GM19035 (cell line): ENCODE measurements at regions not wholly inside any gene's neighbourhood (a gene's known extent, or its start where the extent isn't known, plus 50 kb on each side); places are given as distances from the start of the nearest gene placed in this dataset.
"Not testable (repeated sequence)": the region's sequence is repeated elsewhere in the genome, so short reads cannot be mapped to it uniquely, and the experiment has no call there.

Experiments used
- ATAC-seq: cut with Tn5 transposase; IDR thresholded peaks from one replicate; pipeline ENCODE4 v1.9.1; 2021; ENCODE audit not compliant: unreplicated experiment

GRCh38 chr14:105620865-105621471, 94.6 kb downstream of the TMEM121 start:
- ATAC-seq, result not testable (repeated sequence)

- not testable (repeated sequence) for ATAC-seq
Measured at GRCh38 chr14:105621479-105622328, 95.3 kb downstream of the TMEM121 start.

- ATAC-seq, result no peak
Measured at GRCh38 chr14:105622329-105622955, 96.1 kb downstream of the TMEM121 start.

- not testable (repeated sequence) for ATAC-seq
Measured at GRCh38 chr14:105623178-105623577, 96.8 kb downstream of the TMEM121 start.

GRCh38 chr14:105624346-105624745, 98.0 kb downstream of the TMEM121 start:
- not testable (repeated sequence) for ATAC-seq

GRCh38 chr14:105624749-105625434, 98.5 kb downstream of the TMEM121 start:
- not testable (repeated sequence) for ATAC-seq

GRCh38 chr14:105625448-105625847, 99.1 kb downstream of the TMEM121 start:
- not testable (repeated sequence) for ATAC-seq

- not testable (repeated sequence) for ATAC-seq
Measured at GRCh38 chr14:105626111-105626510, 99.7 kb downstream of the TMEM121 start.

GRCh38 chr14:105626651-105627050, 100.3 kb downstream of the TMEM121 start:
- ATAC-seq, result not testable (repeated sequence)

- not testable (repeated sequence) for ATAC-seq
Measured at GRCh38 chr14:105627287-105627686, 100.9 kb downstream of the TMEM121 start.

- ATAC-seq, result no peak
Measured at GRCh38 chr14:105627701-105628100, 101.3 kb downstream of the TMEM121 start.

- not testable (repeated sequence) for ATAC-seq
Measured at GRCh38 chr14:105628126-105628525, 101.7 kb downstream of the TMEM121 start.

- ATAC-seq, result not testable (repeated sequence)
Measured at GRCh38 chr14:105628531-105629067, 102.2 kb downstream of the TMEM121 start.

GRCh38 chr14:105629091-105629885, 102.9 kb downstream of the TMEM121 start:
- not testable (repeated sequence) for ATAC-seq

GRCh38 chr14:105629886-105630215, 103.5 kb downstream of the TMEM121 start:
- no peak for ATAC-seq

- not testable (repeated sequence) for ATAC-seq
Measured at GRCh38 chr14:105630293-105630934, 104.0 kb downstream of the TMEM121 start.

- ATAC-seq, result not testable (repeated sequence)
Measured at GRCh38 chr14:105630935-105631779, 104.8 kb downstream of the TMEM121 start.

GRCh38 chr14:105632010-105632409, 105.6 kb downstream of the TMEM121 start:
- ATAC-seq, result no peak

GRCh38 chr14:105633596-105633995, 107.2 kb downstream of the TMEM121 start:
- ATAC-seq, result not testable (repeated sequence)
